ENCODE measurements at regions not wholly inside any gene's neighbourhood (a gene's known extent, or its start where the extent isn't known, plus 50 kb on each side); places are given as distances from the start of the nearest gene placed in this dataset.

DNA sequence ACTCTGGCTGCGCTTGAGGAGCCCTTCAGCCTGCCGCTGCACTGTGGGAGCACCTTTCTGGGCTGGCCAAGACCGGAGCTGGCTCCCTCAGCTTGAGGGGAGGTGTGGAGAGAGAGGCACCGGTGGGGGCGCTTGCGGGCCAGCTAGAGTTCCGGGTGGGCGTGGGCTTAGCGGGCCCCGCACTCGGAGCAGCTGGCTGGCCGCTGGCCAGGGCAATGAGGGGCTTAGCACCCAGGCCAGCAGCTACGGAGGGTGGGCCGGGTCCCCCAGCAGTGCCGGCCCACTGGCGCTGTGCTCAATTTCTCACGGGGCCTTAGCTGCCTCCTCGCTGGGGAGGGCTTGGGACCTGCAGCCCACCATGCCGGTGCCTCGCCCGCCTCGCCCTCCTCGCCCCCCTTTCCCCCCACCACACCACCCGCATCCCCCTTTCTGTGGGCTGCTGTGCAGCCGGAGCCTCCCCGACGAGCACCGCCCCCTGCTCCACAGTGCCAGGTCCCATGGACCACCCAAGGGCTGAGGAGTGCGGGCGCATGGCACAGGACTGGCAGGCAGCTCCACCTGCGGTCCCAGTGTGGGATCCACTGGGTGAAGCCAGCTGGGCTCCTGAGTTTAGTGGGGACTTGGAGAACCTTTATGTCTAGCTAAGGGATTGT, 954.5 kb downstream of the DTWD2 start:
- H3K27me3 ChIP-seq (ENCODE audit: insufficient read depth, low read depth, low read length) = no peaks in the 10 kb centered on the region
- no peak overlapping the region for H3K9ac ChIP-seq (ENCODE audit: low read length)
- H3K9me2 ChIP-seq (ENCODE audit: insufficient read depth, low read length) = no peaks in the 10 kb centered on the region
- no peaks in the 10 kb centered on the region for H3K9me3 ChIP-seq (ENCODE audit: low read length)
- no peaks in the 10 kb centered on the region for H3F3A ChIP-seq (ENCODE audit: insufficient read depth, low read length, poor library complexity, severe bottlenecking)
- H2AFZ ChIP-seq (ENCODE audit: low read depth, low read length) = no peak overlapping the region
- H3K4me3 ChIP-seq (ENCODE audit: low read length) = no peak overlapping the region
- no peaks in the 10 kb centered on the region for H3K36me3 ChIP-seq (ENCODE audit: insufficient read depth, low read length)
- H3K27ac ChIP-seq (ENCODE audit: low read length) = no peak overlapping the region
- TF ChIP-seq TAF1 (IDR thresholded peaks at IDR 0.05; ENCODE audit: low read depth) (no peak), REST (IDR thresholded peaks at IDR 0.05; ENCODE audit: borderline replicate concordance) (no peak), MXI1 (conservative IDR thresholded peaks at IDR 0.05; ENCODE audit: poor library complexity, severe bottlenecking) (no peak), RAD21 (conservative IDR thresholded peaks at IDR 0.05) (no peak), SMC3 (conservative IDR thresholded peaks at IDR 0.05; ENCODE audit: poor library complexity) (no peak), EP300 (conservative IDR thresholded peaks at IDR 0.05; ENCODE audit: poor library complexity, severe bottlenecking) (no peak), POLR2AphosphoS5 (IDR thresholded peaks at IDR 0.05) (no peak), EZH2 (IDR thresholded peaks at IDR 0.05; ENCODE audit: borderline replicate concordance, insufficient read depth, low read length, poor library complexity, severe bottlenecking) (no peak)
- TF ChIP-seq, protein P1, sequence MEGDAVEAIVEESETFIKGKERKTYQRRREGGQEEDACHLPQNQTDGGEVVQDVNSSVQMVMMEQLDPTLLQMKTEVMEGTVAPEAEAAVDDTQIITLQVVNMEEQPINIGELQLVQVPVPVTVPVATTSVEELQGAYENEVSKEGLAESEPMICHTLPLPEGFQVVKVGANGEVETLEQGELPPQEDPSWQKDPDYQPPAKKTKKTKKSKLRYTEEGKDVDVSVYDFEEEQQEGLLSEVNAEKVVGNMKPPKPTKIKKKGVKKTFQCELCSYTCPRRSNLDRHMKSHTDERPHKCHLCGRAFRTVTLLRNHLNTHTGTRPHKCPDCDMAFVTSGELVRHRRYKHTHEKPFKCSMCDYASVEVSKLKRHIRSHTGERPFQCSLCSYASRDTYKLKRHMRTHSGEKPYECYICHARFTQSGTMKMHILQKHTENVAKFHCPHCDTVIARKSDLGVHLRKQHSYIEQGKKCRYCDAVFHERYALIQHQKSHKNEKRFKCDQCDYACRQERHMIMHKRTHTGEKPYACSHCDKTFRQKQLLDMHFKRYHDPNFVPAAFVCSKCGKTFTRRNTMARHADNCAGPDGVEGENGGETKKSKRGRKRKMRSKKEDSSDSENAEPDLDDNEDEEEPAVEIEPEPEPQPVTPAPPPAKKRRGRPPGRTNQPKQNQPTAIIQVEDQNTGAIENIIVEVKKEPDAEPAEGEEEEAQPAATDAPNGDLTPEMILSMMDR (IDR thresholded peaks at IDR 0.05; ENCODE audit: poor library complexity, severe bottlenecking) = no peak
- H4K20me1 ChIP-seq (ENCODE audit: insufficient read depth) = no peaks in the 10 kb centered on the region
- no peaks in the 10 kb centered on the region for H3K79me2 ChIP-seq (replicated peaks; ENCODE audit: insufficient read depth, low read length)
- H3K4me2 ChIP-seq (ENCODE audit: low read length) = no peak overlapping the region

- no peak for TF ChIP-seq TAF1 (IDR thresholded peaks at IDR 0.05; ENCODE audit: low read depth)
- peak; percentile 10 for TF ChIP-seq POLR2AphosphoS5 (IDR thresholded peaks at IDR 0.05)
- TF ChIP-seq MXI1 (conservative IDR thresholded peaks at IDR 0.05; ENCODE audit: poor library complexity, severe bottlenecking) = no peak
- no peak for TF ChIP-seq REST (IDR thresholded peaks at IDR 0.05; ENCODE audit: borderline replicate concordance)
- peak overlapping the region; percentile 10 for H3K4me3 ChIP-seq (ENCODE audit: low read length)
- no peaks in the 10 kb centered on the region for H3K79me2 ChIP-seq (replicated peaks; ENCODE audit: insufficient read depth, low read length)
Measured at GRCh38 chr5:118029807-118030206, 958.5 kb downstream of the DTWD2 start.

More at GRCh38 chr5:118029807-118030206, 958.5 kb downstream of the DTWD2 start:
- no peaks in the 10 kb centered on the region for H3K27me3 ChIP-seq (ENCODE audit: insufficient read depth, low read depth, low read length)
- no peaks in the 10 kb centered on the region for H3F3A ChIP-seq (ENCODE audit: insufficient read depth, low read length, poor library complexity, severe bottlenecking)
- H3K27ac ChIP-seq (ENCODE audit: low read length) = no peak overlapping the region
- H4K20me1 ChIP-seq (ENCODE audit: insufficient read depth) = no peaks in the 10 kb centered on the region
- no peak overlapping the region for H3K4me2 ChIP-seq (ENCODE audit: low read length)
- no peak overlapping the region for H2AFZ ChIP-seq (ENCODE audit: low read depth, low read length)
- H3K9ac ChIP-seq (ENCODE audit: low read length) = no peak overlapping the region
- H3K9me2 ChIP-seq (ENCODE audit: insufficient read depth, low read length) = no peaks in the 10 kb centered on the region
- H3K9me3 ChIP-seq (ENCODE audit: low read length) = no peaks in the 10 kb centered on the region
- no peaks in the 10 kb centered on the region for H3K36me3 ChIP-seq (ENCODE audit: insufficient read depth, low read length)
